Liver (tissue), 8 donors: ENCODE measurements at regions not wholly inside any gene's neighbourhood (a gene's known extent, or its start where the extent isn't known, plus 50 kb on each side); places are given as distances from the start of the nearest gene placed in this dataset.

Experiments
- DNase-seq: peaks from one replicate; pipeline ENCODE4 v3.0.0-alpha.2; 2017; ENCODE audit warnings: low spot score
- H3K27ac ChIP-seq, 2 donors: one replicate each; pipeline ENCODE4 v1.7.0; 2013; ENCODE audit warnings: inconsistent platforms in 2 of 2, low read length in 2 of 2, control low read depth in 1 of 2, low read depth in 1 of 2, mild to moderate bottlenecking in 1 of 2
- H3K27me3 ChIP-seq, 4 donors: one replicate each; pipeline versions ENCODE4 v1.6.1 to v1.7.0; 2013; ENCODE audit warnings: low read length in 3 of 4, inconsistent platforms in 1 of 4, mild to moderate bottlenecking in 1 of 4, moderate library complexity in 1 of 4; ENCODE audit not compliant: control insufficient read depth in 4 of 4, insufficient read depth in 4 of 4
- H3K36me3 ChIP-seq, 4 donors: one replicate each; pipeline versions ENCODE4 v1.6.1 to v1.7.0; 2013; ENCODE audit warnings: low read length in 3 of 4, mild to moderate bottlenecking in 3 of 4, low read depth in 1 of 4, moderate library complexity in 1 of 4; ENCODE audit not compliant: control insufficient read depth in 4 of 4, insufficient read depth in 3 of 4
- H3K4me1 ChIP-seq, 4 donors: one replicate each; pipeline versions ENCODE4 v1.6.1 to v1.7.0; 2013; ENCODE audit warnings: low read length in 3 of 4, mild to moderate bottlenecking in 3 of 4, moderate library complexity in 1 of 4; ENCODE audit not compliant: control insufficient read depth in 4 of 4, insufficient read depth in 4 of 4
- H3K4me3 ChIP-seq, 3 donors: one replicate each; pipeline versions ENCODE4 v1.6.1 to v1.7.0; 2013; ENCODE audit warnings: low read length in 3 of 3, control low read depth in 1 of 3, low read depth in 1 of 3, mild to moderate bottlenecking in 1 of 3
- H3K9ac ChIP-seq, 2 donors: one replicate each; pipeline ENCODE4 v1.7.0; 2013; ENCODE audit warnings: low read length in 2 of 2, mild to moderate bottlenecking in 2 of 2, moderate library complexity in 2 of 2, control low read depth in 1 of 2, low read depth in 1 of 2
- H3K9me3 ChIP-seq, 4 donors: one replicate each; pipeline versions ENCODE4 v1.6.1 to v1.7.0; 2013; ENCODE audit warnings: low read length in 3 of 4; ENCODE audit not compliant: control insufficient read depth in 4 of 4
- ATF3 ChIP-seq: IDR thresholded peaks from 2 replicates; pipeline ENCODE4 v1.6.1; 2016; ENCODE audit warnings: antibody characterized with exemption
- CTCF ChIP-seq: fragments of 150-350 bp; IDR thresholded peaks from 2 replicates; pipeline ENCODE4 v1.5.1; 2017; ENCODE audit warnings: improper control_type of control experiment, low read depth, low read length; ENCODE audit not compliant: missing input control
- EGR1 ChIP-seq, 2 donors: IDR thresholded peaks; 2 replicates each; pipeline ENCODE4 v1.6.1; 2016 to 2018; ENCODE audit warnings: antibody characterized with exemption in 2 of 2, low read depth in 2 of 2
- FOXA1 ChIP-seq: IDR thresholded peaks from 2 replicates; pipeline ENCODE4 v1.6.1; 2016; ENCODE audit warnings: antibody characterized with exemption
- FOXA2 ChIP-seq: IDR thresholded peaks from 2 replicates; pipeline ENCODE4 v1.6.1; 2016; ENCODE audit warnings: antibody characterized with exemption
- GABPA ChIP-seq, 2 donors: IDR thresholded peaks in 1 of 2; conservative IDR thresholded peaks in 1 of 2; 2 replicates each; pipeline ENCODE4 v1.6.1; 2016; ENCODE audit warnings: antibody characterized with exemption in 2 of 2, mild to moderate bottlenecking in 1 of 2, moderate library complexity in 1 of 2
- HNF4A ChIP-seq, 2 donors: conservative IDR thresholded peaks; 2 replicates each; pipeline ENCODE4 v1.6.1; 2016; ENCODE audit warnings: antibody characterized with exemption in 2 of 2, mild to moderate bottlenecking in 2 of 2
- HNF4G ChIP-seq: IDR thresholded peaks from 2 replicates; pipeline ENCODE4 v1.6.1; 2016; ENCODE audit warnings: antibody characterized with exemption
- JUND ChIP-seq, 2 donors: IDR thresholded peaks; 2 replicates each; pipeline ENCODE4 v1.6.1; 2016; ENCODE audit warnings: antibody characterized with exemption in 2 of 2
- NR2F2 ChIP-seq: IDR thresholded peaks from 2 replicates; pipeline ENCODE4 v1.6.1; 2016; ENCODE audit warnings: antibody characterized with exemption
- RAD21 ChIP-seq, 2 donors: IDR thresholded peaks; 2 replicates each; pipeline ENCODE4 v1.6.1; 2016; ENCODE audit warnings: antibody characterized with exemption in 2 of 2, mild to moderate bottlenecking in 2 of 2
- REST ChIP-seq: IDR thresholded peaks from 2 replicates; pipeline ENCODE4 v1.6.1; 2016; ENCODE audit warnings: antibody characterized with exemption, mild to moderate bottlenecking
- RXRA ChIP-seq, 2 donors: IDR thresholded peaks; 2 replicates each; pipeline ENCODE4 v1.6.1; 2017 to 2018; ENCODE audit warnings: antibody characterized with exemption in 2 of 2, mild to moderate bottlenecking in 1 of 2
- TAF1 ChIP-seq: conservative IDR thresholded peaks from 2 replicates; pipeline ENCODE4 v1.6.1; 2016; ENCODE audit warnings: antibody characterized with exemption, mild to moderate bottlenecking
- ZBTB33 ChIP-seq: IDR thresholded peaks from 2 replicates; pipeline ENCODE4 v1.6.1; 2016; ENCODE audit warnings: antibody characterized with exemption
- WGBS: extraction: QIAGEN DNeasy Blood & Tissue Kit; methylation state at CpG from one replicate; pipeline ENCODE4 v1.1.7; 2013; 5-methylcytosine and 5-hydroxymethylcytosine counted together
- TF ChIP-seq, protein P1 (sequence below): IDR thresholded peaks from 2 replicates; pipeline ENCODE4 v1.6.1; 2016; ENCODE audit warnings: antibody characterized with exemption
- donor health status: healthy.
- donor health status: healthy.
- donor health status: healthy.
- donor health status: healthy.
- donor health status: healthy.

GRCh38 chr20:11170025-11170424 is 496.2 kb upstream of the JAG1 start:
- peaks cover 0 to 2% (median 1%) of the 10 kb centered on the region in 4 donors for H3K27me3 ChIP-seq
- no peak for TF ChIP-seq RAD21 (IDR thresholded peaks at IDR 0.05)
- no peak for TF ChIP-seq RXRA (IDR thresholded peaks at IDR 0.05)
- no peak for TF ChIP-seq FOXA1
- TF ChIP-seq EGR1 (IDR thresholded peaks at IDR 0.05; ENCODE audit: low read depth in 2 of 2) = no peak
- TF ChIP-seq, protein P1, sequence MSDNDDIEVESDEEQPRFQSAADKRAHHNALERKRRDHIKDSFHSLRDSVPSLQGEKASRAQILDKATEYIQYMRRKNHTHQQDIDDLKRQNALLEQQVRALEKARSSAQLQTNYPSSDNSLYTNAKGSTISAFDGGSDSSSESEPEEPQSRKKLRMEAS = no peak
- no peak for TF ChIP-seq GABPA (IDR thresholded peaks at IDR 0.05 in 1 of 2, conservative IDR thresholded peaks at IDR 0.05 in 1 of 2)
- no peak overlapping the region for H3K9ac ChIP-seq
- no peak overlapping the region for H3K27ac ChIP-seq
- no peak overlapping the region for H3K4me3 ChIP-seq
- H3K36me3 ChIP-seq = no peaks in the 10 kb centered on the region
- no peak for DNase-seq
- no peaks in the 10 kb centered on the region for H3K9me3 ChIP-seq
- no peaks in the 10 kb centered on the region for H3K4me1 ChIP-seq

- Histone ChIP-seq H3K4me3 (no peak overlapping the region), H3K27me3 (peaks cover 0 to 2% (median 1%) of the 10 kb centered on the region in 4 donors), H3K36me3 (no peaks in the 10 kb centered on the region), H3K27ac (no peak overlapping the region), H3K9ac (no peak overlapping the region), H3K4me1 (no peaks in the 10 kb centered on the region), H3K9me3 (no peaks in the 10 kb centered on the region)
- TF ChIP-seq ZBTB33 (no peak), REST (no peak), EGR1 (IDR thresholded peaks at IDR 0.05; ENCODE audit: low read depth in 2 of 2) (no peak), TAF1 (no peak), FOXA1 (no peak), ATF3 (no peak), GABPA (IDR thresholded peaks at IDR 0.05 in 1 of 2, conservative IDR thresholded peaks at IDR 0.05 in 1 of 2) (no peak), HNF4G (no peak), HNF4A (conservative IDR thresholded peaks at IDR 0.05) (no peak)
- no peak for DNase-seq
- 76% methylated on average over 2 of the region's 2 CpGs for WGBS
Measured at GRCh38 chr20:11170565-11170964, 496.8 kb upstream of the JAG1 start.

GRCh38 chr20:11172881-11173280 is 499.1 kb upstream of the JAG1 start:
- 72% methylated on average over 1 of the region's 1 CpG for WGBS
- no peaks in the 10 kb centered on the region for H3K36me3 ChIP-seq
- H3K27me3 ChIP-seq = peaks cover 0 to 4% (median 1%) of the 10 kb centered on the region in 4 donors
- no peak overlapping the region for H3K9ac ChIP-seq
- H3K9me3 ChIP-seq = no peaks in the 10 kb centered on the region
- no peaks in the 10 kb centered on the region for H3K4me1 ChIP-seq
- H3K4me3 ChIP-seq = no peak overlapping the region
- no peak overlapping the region for H3K27ac ChIP-seq
- no peak for DNase-seq
- TF ChIP-seq NR2F2 = no peak
- no peak for TF ChIP-seq EGR1 (IDR thresholded peaks at IDR 0.05; ENCODE audit: low read depth in 2 of 2)
- TF ChIP-seq, protein P1 = no peak
- TF ChIP-seq JUND (IDR thresholded peaks at IDR 0.05) = no peak
- TF ChIP-seq CTCF = no peak
- TF ChIP-seq HNF4G = no peak
- TF ChIP-seq ZBTB33 = no peak
- no peak for TF ChIP-seq FOXA2
